ENCODE measurements at regions not wholly inside any gene's neighbourhood (a gene's known extent, or its start where the extent isn't known, plus 50 kb on each side); places are given as distances from the start of the nearest gene placed in this dataset.

DNA sequence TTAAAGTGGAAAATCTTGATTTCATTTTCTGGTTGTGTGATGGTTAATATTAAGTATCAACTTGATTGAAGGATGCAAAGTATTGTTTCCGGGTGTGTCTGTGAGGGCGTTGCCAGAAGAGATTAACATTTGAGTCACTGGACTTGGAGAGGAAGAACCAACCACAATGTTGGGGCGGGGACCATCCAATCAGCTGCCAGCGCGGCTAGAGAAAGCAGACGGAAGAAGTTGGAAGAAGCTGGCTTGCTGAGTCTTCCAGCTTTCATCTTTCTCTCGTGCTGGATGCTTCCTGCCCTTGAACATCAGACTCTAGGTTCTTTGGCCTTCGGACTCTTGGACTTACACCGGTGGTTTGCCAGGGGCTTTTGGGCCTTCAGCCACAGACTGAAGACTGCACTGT lies 832.6 kb upstream of the TMPRSS15 start:
- peak in 1 of 51 donors; percentile 2 for DNase-seq

DNA sequence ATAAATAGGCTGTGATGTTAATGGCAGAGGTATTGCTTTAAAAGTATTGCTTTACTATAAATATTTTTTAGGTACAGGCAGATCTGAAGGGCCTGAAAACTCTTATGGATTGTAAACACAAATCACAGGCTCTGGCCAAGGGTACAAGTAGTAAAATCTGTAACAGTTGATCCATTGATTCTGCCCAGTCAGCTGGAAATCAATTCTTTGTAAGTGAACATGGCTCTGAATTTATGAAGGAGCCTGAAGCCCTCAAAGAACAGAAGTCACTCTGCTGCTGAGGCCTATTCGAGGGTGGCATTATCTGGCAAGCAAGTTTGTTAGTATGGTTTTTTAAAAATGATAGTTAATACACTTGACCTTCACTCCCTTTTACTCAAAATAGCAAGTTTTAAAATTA lies 834.0 kb upstream of the TMPRSS15 start:
- peak in 1 of 51 donors; percentile 15 for DNase-seq

DNA sequence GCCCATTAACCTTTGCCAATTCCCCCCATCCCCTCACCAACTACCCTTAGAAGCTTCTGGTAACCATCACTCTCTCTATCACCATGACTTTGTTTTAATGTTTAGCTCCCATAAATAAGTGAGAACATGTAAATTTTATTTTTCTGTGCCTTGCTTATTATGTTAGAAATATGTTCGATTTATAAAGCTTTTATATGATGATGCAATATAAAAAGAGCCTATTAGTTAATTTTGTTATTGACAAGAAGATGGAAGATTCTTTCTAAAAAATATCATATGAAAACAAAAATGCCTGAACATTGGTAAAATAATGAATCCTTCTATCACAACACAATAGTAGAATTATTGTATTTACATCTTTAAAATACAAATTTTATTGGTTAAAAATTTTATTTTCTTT lies 836.1 kb upstream of the TMPRSS15 start:
- DNase-seq: no peak

DNA sequence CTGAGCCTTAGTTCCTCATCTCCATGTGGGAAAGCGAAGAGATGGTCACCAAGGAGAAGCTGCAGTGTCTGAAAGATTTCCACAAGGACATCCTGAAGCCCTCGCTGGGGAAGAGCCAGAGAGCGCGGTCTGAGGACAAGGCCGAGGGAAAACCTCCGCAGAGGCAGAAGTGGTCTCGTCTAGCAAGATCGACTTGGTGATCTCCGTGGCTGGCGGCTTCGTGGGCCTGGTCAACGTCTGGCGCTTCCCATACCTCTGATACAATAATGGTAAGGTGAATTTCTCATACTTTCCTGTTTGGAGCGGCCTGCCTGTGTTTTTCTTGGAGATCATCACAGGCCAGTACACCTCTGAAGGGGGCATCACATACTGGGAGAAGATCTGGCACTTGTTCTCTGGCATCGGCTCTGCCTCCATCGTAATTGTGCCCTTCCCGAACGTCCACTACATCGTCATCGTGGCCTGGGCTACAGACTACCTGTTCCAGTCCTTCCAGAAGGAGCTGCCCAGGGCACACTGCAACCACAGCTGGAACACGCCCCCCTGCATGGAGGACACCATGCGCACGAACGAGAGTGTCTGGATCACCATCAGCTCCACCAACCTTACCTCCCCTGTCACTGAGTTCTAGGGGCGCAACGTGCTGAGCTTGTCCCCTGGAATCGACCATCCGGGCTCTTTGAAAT lies 841.1 kb upstream of the TMPRSS15 start:
- DNase-seq: no peak

DNA sequence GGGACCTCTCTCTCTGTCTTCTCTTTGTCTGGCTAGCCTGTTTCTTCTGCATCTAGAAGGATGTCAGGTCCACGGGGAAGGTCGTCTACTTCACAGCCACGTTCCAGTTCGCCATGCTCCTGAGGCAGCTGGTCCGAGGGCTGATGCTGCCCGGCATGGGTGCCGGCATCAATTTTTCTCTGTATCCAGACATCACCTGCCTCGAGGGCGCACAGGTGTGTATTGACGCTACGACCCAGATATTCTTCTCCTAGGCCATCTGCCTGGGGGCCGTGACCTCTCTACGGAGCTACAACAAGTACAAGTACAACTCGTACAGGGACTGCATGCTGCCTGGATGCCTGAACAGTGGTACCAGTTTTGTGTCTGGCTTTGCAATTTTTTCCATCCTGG lies 841.6 kb upstream of the TMPRSS15 start:
- no peak for DNase-seq

DNA sequence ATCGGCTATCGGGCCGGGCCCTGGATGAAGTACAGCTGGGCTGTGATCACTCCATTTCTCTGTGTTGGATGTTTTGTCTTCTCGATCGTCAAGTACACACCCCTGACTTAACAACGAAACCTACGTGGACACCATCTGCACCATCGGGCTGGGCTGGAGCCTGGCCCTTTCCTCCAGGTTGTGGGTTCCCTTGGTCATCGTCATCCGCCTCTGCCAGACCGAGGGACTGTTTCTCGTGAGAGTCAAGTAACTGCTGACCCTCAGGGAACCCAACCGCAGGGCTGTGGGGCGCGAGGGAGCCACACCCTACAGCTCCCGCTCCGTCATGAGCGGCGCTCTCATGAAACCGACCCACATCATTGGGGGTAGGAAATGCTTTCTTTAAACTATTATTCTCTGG lies 842.4 kb upstream of the TMPRSS15 start:
- no peak for DNase-seq

DNA sequence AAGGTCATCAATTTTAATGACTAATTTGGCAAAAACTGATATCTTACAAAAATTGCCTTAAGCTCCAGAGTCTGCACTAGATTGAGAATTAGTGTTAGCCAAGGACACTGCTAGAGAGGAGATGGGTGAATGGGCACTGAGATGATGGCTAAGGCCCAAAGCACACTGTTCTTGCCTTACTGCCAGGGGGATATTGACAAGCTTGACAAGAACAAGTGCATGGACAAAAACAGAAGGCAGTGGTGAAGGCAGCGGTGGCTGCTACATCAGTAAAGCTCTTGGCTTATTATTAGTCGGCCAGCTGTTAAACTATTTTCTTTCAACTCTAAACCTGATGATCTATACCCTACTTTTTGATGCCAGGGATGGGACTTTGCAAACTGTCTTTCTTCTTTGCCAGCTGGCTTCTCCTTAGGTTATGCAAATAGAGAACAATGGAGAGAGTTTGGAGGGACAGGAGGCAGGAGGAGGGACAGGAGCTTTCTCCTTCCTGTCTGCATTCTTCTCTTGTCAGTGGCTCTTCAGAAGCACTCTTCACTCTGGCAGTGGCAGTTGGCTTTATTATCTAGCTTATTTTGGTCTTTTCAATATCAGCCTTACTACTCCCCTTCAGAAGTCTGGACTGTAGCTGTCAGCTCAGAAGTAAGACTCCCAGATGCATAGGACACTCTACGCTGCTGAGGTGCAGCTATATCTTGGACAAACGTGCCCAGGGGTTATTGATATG lies 853.5 kb upstream of the TMPRSS15 start:
- peak in 1 of 51 donors; percentile 2 for DNase-seq

DNA sequence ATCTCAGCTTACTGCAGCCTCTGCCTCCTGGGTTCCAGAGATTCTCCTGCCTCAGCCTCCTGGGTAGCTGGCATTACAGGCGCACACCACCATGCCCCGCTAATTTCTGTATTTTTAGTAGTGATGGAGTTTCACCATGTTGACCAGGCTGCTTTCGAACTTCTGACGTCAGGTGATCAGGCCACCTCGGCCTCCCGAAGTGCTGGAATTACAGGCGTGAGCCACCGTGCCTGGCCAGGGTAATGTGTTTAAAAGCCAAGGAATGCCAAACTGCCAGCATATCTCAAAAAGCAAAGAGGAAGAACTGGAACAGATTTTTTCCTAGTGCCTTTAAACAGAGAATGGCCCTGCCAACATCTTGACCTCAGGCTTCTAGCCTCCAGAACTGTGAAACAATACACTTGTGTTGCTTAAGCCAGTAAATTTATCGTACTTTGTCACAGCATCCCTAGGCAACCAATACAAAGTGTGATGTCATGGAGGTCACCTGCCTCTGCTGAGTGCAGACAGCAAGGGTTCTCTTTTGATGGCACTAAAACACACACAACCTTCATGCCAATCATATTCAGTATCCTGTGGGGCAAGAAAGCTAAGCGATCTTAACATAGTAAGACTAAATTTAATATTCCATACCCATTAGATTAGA lies 858.3 kb upstream of the TMPRSS15 start:
- no peak for DNase-seq

DNA sequence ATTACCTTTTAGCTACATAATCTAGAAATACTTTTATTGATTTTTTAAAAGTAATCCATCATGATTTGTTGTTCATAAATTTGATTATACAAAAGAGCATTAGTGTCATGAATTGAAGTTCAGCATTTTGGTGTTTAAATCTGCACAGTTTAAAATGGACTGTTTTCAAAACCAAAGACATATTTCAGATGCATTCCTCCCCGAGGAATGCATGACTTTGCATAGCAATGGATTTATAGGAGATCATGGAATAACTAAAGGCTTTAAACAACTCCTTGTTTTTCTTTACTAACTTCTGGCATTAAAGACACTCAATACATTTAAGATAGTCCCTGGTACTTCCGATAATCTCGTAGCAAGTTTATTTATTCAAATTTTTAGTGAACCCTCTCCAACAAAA lies 863.1 kb upstream of the TMPRSS15 start:
- DNase-seq: no peak

DNA sequence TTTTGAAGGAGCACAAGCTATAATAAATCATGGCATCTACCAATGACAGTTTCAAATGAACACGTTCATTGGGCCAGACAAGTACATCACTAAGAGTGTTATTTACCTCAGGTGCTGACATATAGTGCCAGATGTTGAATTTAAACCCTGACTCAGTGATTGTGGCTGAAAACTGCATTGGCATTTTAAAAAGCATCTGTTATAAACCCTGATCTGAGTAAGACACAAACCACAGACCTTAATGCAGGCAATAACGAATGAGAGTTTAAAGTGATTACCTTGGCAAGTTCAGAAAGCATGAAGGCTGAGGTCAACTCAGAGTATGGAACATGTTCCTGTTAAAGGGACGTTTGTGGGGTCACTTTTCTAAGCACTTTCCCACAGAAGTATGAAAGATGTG lies 865.1 kb upstream of the TMPRSS15 start:
- no peak for DNase-seq

DNA sequence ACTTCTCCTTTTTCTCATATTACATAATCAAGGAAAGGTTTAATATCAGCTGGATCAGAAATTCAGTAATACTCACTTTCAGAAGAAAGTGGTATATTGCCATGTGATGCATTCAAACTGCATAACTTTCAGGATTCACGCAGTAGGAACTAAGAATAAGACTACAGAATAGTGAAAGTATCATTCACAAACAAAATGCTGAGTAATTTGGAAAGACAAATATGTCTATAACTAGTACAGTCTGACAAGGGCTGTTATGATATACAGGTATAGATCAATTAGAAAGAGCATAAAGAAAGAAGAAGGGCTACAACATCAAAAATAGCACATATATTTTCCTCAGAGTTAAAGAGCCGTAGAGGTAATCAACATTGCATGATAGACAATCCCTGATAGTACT lies 871.5 kb upstream of the TMPRSS15 start:
- DNase-seq: no peak

DNA sequence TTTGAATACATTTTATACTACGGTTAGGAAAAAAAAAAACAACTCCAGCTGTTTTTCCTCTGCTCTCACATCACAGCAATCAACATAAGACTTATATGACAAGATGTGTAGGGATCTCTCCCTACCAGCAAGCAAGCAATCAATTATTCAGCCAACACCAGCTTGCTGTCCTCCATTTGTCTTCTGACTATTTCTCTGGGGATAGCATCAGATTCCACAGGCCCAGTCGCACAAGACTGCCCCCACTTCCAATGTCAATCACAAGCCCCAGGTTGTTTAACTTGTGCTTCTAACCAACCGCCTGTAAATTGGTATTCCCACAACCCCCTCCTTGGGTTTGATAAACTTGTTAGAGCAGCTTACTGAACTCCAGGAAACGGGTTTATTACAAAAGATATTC lies 873.1 kb upstream of the TMPRSS15 start:
- DNase-seq: no peak

DNA sequence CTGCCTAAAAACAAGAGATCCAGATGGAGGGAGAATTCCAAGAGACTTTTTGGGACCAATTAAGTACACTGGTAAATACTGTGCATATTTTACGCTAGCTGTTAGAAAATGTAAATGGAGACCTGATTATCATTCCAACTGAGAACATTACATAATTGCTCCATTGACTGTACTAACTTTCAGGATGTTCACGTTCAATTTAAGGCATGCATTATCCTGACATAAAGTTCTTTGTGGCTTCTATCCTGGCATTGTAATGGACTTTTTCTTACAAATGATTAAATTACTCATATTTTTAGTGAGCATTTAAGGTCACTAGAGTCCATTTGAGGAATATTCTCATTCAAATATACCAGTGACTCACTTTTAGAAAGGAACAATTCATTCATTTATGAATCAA lies 883.3 kb upstream of the TMPRSS15 start:
- no peak for DNase-seq

DNA sequence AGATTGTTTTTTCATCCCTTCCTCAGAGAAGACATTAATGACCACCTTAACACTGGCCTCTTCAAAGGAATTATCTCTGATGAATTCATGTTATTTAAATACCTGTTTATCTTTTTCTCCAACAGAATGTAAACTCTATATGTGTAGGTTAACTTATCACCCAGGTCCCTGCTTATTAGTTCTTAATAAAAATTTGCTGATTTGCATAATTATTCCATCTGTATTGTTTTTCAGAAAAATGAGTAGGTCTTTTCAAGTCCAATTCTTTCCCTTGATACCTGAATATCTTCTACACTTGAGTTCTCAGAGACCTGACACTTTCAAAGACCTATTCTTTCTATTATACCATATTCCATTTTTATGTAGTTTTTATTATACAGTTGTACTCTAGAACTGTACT lies 886.7 kb upstream of the TMPRSS15 start:
- no peak for DNase-seq

DNA sequence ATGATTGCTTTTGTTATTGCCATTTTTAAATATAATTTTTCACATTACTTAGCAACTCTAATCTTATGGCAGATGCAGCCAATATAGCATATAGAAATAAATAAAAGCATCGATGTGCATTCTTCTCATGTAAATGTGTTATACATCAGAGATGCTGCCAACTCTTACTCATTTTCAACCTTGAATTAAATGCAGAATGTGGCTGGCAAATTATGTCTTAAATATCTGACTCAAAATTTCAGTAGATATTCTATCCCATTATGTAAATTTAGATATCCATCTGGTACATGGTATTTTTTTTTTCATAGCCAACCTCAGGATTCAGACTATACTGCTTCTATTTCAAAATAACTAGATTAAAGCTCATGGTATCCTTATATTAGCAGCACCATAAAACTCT lies 916.7 kb upstream of the TMPRSS15 start:
- DNase-seq: no peak

DNA sequence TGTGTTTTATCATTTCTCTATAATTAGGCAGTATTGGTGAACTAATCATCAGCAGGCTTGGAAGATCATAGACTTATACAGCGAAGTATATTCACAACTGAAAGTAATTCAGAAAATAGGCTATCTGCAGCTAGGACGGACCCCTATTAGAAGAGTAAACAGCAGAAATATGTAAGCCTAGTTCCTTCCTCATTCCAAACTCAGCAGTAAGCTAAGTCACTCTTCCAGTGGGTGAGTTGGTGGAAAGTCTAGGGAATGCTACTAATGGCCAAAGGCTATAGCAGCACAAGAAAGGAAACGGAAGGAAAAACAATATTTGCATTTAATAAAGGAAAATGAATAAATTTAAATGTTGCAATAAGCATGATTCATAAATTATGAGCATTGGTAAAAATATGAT lies 918.1 kb upstream of the TMPRSS15 start:
- no peak for DNase-seq

DNA sequence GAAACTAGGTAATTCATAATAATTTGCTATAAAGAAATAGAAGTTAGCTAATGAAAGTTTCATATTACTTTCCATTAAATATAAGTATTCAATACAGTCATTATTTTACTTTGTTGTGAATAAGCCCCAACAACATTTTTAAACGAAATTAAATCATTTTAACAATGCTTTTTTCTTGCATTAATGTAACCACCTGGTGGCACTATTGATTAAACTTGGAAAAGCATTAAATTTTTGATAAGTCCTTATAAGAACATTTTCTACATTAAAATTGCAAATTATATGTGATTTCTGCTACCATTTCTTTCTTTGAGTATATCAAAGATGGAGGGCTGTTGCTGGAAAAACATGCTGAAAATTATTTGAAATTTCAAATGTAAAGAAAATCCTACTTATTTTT lies 918.8 kb upstream of the TMPRSS15 start:
- DNase-seq: peak in 1 of 51 donors; percentile 43

DNA sequence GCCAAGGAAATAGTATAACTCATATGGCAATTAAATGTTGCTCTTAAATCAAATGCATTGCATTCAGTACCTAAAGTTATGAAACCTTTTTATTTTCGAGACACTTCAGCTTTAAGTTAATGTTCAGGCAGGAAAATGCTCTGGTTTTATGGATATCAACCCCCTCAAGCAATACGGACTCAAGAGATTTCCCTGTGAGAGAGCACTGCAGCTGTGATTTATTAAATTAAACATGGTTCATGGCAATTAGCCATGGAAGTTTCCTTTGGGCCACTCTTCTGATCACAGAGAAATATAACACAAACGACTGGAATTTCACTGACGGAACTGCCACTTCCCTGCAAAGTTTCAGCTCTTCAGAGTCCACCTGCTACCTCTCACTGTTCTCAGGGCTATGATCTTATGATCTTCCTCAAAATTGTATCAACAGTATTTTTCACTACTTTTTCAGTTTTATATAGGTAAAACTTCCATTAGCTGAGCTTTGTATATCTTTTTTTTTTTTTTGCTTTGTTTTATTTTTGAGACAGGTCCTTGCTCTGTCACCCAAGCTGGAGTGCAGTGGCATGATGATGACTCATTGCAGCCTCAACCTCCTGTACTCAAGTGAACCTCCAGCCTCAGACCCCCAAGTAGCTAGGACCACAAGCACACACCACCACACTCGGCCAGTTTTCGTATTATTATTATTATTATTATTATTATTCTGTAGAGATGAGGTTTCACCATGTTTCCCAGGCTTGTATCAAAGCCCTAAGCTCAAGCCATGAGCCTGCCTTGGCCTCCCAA lies 923.1 kb upstream of the TMPRSS15 start:
- no peak for DNase-seq

DNA sequence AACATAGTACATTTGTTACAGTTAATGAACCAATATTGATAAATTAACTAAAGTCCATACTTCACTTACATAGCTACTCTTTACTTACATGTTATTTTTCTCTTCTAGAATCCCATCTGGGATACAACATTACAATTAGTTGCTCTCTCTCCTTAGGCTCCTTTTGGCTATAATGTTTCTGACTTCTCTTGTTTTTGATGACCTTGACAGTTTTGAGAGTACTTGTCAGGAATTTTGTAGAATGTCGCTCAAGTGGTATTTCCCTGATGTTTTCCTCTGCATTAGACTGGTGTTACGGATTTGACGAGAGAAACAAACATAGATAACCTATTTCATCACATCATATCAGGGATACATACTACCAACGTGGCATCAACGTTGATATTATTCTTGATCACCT lies 925.4 kb upstream of the TMPRSS15 start:
- no peak for DNase-seq

DNA sequence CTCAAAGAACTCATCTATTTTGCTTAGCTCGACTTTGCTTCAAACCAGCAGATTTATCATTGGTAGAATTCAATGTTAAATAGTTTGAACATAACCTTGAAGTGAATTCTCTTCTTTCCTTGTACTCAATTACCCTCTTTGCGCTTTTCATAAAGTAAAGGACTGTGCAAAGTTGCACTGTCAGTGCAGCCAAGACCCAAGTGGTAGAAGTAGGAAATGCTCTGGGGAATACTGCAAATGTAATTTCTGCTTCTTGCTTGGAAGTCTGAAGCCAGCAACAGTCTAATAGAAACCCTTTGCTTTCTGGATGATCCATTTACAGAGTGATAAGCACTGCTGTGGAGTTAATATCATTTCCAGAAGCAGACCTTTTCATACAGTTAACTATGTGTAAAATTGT lies 936.7 kb upstream of the TMPRSS15 start:
- no peak for DNase-seq

DNA sequence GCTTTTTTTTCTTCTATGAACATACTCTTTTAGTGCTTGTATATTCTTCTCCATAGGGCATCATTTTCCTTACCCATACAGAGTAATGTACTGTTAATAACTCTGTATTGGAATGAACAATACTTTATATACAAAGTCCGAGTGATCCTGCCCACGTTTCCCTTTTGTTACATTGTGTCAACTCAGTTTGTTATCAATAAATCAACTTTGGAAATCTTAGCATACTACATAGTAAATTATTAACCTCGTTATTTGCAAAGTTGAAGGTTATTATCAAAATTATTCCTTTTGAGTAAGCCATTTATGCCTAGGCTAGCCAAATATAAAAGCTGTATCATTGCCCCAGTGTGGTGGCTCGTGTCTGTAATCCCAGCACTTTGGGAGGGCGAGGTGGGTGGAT lies 937.4 kb upstream of the TMPRSS15 start:
- DNase-seq: no peak

DNA sequence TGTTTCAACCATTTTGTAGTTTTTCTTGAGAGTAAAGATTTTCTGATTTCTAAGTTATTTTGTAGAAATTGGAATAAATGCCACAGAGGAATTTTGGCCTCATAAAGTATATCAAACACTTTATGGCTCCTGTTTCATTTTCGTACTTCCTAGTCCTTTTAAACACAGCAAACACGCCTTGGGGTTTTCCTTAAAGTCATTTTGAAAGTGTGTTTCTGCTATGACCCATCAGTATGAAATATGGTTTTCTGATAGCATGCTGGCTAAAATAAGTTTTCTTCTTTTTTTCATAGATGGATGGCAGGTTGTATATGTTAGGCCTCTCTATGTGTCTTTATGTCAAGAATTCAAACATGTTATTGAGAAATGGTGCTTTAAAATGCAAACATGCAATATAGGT lies 940.1 kb upstream of the TMPRSS15 start:
- DNase-seq: no peak
